GM19351 (cell line): ENCODE measurements at regions not wholly inside any gene's neighbourhood (a gene's known extent, or its start where the extent isn't known, plus 50 kb on each side); places are given as distances from the start of the nearest gene placed in this dataset.
"Not testable (repeated sequence)": the region's sequence is repeated elsewhere in the genome, so short reads cannot be mapped to it uniquely, and the experiment has no call there.

ENCODE experiments used
- ATAC-seq: cut with Tn5 transposase; IDR thresholded peaks from one replicate; pipeline ENCODE4 v1.9.1; 2021; ENCODE audit warnings: mild to moderate bottlenecking, moderate library complexity; ENCODE audit not compliant: unreplicated experiment

GRCh38 chr3:152768478-152768877 is 66.5 kb upstream of the P2RY1 start:
- no peak for ATAC-seq

DNA sequence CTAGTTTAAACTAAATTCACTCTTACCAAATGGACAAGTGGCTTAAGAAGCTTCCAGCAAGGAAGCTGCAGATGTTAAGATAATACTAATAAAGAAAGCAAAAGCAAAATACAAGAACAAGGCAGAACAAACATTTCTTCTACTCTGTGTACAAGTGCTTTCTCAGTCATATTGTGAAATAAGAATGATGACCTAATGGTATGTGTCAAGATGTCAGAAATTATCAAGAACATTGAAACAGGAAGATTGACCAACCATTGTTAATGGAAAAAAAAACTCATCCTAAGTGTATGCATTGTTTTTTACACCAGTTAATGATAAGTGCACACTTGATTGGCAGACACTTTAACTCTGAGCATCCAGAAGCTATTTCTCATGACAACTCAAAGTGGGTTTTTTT is 65.4 kb upstream of the P2RY1 start:
- ATAC-seq = peak; percentile 95

DNA sequence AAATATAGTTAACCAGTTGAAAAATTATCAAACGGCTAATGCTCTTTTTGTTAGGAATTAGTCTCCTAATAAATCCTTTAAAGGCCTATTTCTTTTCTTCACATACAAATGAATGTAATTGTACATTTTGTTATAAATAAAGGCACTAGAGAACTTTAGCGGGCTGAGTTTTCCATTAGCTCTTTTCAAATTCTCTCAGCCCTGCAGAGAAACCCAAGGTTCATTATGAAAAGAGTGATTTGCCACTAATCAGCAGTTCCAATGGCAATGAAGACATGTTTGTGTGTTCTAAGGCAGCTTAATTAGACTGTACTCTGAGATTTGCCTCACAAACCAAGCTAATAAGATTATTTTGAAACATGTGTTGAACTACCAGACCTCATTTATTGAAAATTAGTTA is 64.6 kb upstream of the P2RY1 start:
- ATAC-seq = no peak

DNA sequence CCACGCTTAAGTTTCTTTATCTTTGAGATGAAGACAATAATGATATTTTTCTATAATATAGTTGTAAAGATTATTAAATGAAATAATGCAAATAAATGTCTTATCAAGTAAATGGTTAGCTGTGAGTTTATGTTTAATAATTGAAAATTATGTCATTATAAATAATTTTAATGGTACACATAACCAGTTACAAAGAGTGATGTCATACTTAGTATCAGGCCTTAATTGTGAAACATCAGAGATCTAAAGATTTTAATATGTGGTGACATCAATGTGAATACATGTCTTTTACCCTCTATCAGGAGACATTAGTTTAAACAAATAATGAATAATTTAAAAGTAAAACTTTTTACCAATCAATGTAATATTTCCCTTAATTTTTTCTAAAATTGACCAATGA is 63.8 kb upstream of the P2RY1 start:
- no peak for ATAC-seq

DNA sequence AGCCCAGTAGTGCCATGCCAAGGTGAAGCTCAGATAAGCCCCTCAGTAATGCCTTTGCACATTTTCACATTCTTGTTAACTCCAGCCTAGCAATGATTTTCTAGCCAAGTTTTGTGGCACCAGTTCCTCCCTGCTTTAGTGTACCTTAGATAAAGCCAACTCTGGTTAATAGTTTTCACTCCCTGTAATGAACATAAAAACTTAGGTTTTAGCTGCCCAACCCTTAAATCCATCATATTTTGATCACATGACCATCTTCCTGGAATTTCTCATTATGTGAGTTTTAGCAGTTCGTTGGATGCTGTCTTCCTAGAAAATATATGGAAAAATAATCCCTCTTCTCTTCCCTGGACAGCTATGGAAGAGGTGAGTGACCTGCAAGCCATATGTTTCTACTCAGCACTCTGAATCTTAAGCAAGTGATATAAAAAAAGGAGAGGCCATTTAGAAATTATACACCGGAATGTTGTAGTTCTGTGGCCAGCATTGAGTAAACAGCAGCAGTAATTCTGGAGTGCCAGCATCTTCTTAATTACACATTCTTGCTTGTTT is 62.2 kb upstream of the P2RY1 start:
- no peak for ATAC-seq

- no peak for ATAC-seq
These were observed 61.3 kb upstream of the P2RY1 start for GRCh38 chr3:152773633-152774032.

DNA sequence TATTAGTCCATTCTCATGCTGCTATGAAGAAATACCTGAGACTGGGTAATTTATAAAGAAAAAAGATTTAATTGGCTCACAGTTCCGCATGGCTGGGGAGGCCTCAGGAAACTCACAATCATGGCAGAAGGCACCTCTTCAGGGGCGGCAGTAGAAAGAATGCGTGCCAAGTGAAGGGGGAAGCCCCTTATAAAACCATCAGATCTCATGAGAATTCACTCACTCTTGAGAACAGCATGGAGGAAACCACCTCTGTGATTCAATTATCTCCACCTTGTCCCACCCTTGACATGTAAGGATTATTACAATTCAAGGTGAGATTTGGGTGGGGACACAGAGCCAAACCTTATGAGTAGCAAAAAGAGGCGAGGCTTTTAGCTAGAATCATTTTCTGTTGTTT is 60.7 kb upstream of the P2RY1 start:
- ATAC-seq = not testable (repeated sequence)

- no peak for ATAC-seq
These were observed 56.9 kb upstream of the P2RY1 start for GRCh38 chr3:152778022-152778421.

- ATAC-seq = peak; percentile 44
These were observed 55.3 kb upstream of the P2RY1 start for GRCh38 chr3:152779653-152780052.

GRCh38 chr3:152780553-152780952 is 54.4 kb upstream of the P2RY1 start:
- ATAC-seq = no peak

GRCh38 chr3:152785051-152785450 is 49.9 kb upstream of the P2RY1 start:
- no peak for ATAC-seq
